ENCODE measurements at regions not wholly inside any gene's neighbourhood (a gene's known extent, or its start where the extent isn't known, plus 50 kb on each side); places are given as distances from the start of the nearest gene placed in this dataset.

DNA sequence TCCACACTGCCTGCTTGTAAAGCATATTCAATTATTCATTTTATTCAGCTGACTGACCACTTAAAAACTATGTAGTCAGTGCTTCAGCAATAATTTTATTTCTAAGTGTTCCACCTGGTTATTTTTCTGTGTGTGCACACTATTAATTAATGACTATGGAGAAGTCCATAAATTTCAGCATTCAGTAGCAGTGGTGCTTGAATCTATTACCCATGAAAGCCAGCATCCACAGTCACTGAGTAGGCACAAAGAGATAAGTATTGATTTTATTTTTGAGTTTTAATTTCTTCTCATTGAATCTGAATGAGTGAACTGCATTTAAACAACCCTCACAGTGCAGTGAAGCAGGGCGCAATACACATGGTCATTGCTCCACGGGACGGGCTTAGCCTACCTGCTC lies 643.1 kb downstream of the GALC start:
- FAIRE-seq (no peak), DNase-seq (ENCODE audit: low spot score in 2 of 2) (no peak)

GRCh38 chr14:87343652-87344051 lies 649.3 kb downstream of the GALC start:
- DNase-seq (ENCODE audit: low spot score in 2 of 2) = no peak
- FAIRE-seq = no peak

DNA sequence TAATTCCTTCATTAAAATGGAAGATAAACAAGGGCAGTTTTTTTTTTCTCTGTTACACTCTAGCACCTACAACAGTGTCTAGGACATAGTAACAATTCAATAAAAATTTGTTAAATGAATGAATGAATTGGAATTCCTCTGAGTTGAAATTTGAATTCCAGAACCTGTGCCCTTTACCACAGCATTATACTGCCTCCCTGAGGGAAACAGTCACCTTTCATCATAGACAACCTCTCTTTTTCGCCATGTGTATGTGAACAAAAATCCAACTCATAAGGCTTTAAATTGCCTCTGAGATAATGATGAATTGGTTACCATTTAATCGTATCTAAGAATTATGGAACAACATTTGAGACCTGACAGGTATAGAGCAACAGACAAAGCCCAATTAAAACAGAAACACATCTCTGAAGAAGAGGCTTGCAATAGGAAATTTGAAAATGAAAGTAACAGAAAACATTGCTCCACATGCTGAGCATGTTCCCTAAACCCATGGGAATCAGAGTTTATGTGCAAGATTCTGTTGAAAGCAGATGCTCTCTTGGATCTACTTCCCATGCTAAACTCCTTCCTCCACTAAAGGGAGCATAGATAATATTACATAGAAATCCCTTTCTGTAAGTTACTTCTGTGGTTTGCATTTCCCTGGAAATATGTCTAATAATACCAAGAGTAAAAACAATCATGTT lies 657.8 kb downstream of the GALC start:
- DNase-seq (ENCODE audit: low spot score in 2 of 2) = no peak
- FAIRE-seq = no peak

DNA sequence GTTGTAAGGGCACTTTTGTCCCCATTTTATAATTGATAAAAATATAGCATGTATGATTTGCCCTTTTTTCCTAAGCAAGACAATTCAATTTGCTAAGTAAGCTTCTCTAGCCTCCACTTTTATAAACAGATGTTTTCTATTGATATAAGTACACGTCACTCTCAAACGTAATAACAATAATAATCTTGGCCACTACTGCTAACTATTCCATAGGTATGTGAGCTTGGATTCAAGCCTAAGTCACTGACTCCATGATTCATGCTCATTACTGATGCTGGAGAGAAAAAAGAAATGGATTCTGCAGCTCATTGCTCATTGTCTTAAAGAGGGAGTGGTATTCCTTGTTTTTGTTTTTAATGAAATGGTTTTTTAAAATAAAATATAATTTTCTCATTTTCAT lies 661.0 kb downstream of the GALC start:
- FAIRE-seq (no peak), DNase-seq (ENCODE audit: low spot score in 2 of 2) (no peak)

DNA sequence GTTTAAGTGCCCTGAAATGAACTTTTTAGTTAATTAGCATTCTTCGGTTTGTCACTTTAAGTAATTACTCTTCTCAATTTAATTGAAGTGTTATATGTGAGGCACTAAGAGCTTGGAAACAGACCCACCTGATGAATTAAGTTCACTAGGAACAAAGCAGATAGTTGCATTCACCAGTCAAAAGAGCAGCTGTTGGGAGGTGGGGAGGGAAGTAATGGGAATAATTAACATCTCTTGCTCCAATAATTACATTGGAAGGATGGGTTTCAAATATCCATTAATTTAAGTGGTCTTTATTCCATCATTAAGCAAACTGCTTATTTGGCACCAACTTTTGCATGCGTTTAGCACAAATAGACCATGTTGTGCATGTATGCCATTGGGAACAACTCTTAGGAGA lies 667.2 kb downstream of the GALC start:
- no peak for DNase-seq (ENCODE audit: low spot score in 2 of 2)
- FAIRE-seq = no peak

- no peak for FAIRE-seq
- DNase-seq (ENCODE audit: low spot score in 2 of 2) = no peak
Observed at GRCh38 chr14:87323191-87323590, 669.8 kb downstream of the GALC start.

- FAIRE-seq (no peak), DNase-seq (ENCODE audit: low spot score in 2 of 2) (no peak)
Observed at GRCh38 chr14:87321548-87321947, 671.4 kb downstream of the GALC start.

DNA sequence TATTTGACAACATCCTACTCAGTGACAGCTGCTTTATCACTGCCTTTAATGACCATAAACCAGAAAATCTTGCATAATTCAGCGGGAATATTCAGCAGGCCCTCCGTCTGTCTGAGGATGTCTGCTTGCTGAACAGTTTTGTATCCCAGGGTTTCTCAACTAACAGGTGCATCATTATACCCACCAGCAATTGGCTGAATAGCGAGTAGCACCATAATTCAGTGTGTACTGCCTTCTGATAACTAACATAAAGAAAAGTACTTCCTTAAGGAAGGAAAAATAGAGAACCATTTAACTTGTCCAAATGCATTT lies 680.1 kb downstream of the GALC start:
- DNase-seq (ENCODE audit: low spot score in 2 of 2) = no peak

GRCh38 chr14:87312169-87312893 lies 680.7 kb downstream of the GALC start:
- FAIRE-seq (no peak), DNase-seq (ENCODE audit: low spot score in 2 of 2) (no peak)

More for the DNA sequence above, 680.1 kb downstream of the GALC start:
- no peak for FAIRE-seq

GRCh38 chr14:87309557-87309956 lies 683.4 kb downstream of the GALC start:
- no peak for FAIRE-seq
- DNase-seq (ENCODE audit: low spot score in 2 of 2) = no peak

DNA sequence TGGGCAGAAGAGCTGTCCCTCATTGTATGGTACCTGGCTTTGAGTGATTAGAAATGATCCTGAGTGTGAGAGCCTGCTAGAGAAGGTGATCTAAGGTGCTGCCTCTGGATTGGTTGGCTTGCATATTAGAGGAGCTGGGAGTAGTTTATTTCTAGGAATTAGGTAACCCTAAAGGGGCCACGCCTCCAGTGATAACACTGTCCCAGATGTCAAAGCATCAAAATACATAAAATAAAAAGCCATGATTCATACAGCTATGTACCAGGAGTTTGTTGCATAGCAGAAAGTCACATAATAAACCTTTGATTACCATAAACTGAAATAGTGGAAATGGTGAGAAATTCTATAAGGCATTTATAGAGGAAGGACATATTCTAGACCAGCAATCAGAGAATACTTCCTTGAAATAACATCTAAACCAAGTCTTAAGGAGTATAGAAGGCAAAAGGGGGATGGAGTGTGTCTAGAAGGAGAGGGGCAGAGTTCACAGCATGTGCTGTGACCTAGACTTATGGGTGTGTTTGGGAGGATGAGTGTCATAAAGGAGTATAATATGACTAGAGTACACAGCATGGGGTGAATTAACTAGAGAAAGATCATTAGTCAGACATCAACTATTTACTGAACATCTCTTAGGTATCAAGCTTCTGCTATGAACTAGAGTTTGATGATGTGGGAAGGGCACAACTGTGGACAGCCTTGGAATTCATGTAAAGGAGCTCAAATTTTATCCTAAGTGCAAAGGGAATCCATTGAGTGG lies 686.4 kb downstream of the GALC start:
- no peak for FAIRE-seq

DNA sequence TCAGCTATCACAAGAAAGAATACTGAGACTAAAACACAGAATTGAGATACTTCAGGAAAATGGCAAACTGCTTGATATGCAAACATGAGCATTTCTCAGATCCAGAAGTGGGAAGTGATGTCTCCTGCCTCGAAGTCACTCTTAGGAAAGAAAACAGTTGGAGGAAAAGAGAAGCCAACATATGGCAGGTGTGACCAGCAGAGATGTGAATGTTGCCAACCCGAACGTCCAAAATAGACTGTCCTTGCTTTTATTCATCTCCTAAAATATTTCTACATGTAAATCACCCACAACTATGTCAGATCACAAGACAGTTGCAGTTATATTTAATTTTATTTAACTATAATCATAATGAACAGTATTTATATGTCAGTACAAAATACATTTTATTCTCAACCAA lies 687.6 kb downstream of the GALC start:
- FAIRE-seq (no peak), DNase-seq (ENCODE audit: low spot score in 2 of 2) (no peak)

More for the DNA sequence above, 686.4 kb downstream of the GALC start:
- DNase-seq (ENCODE audit: low spot score in 2 of 2) = no peak

DNA sequence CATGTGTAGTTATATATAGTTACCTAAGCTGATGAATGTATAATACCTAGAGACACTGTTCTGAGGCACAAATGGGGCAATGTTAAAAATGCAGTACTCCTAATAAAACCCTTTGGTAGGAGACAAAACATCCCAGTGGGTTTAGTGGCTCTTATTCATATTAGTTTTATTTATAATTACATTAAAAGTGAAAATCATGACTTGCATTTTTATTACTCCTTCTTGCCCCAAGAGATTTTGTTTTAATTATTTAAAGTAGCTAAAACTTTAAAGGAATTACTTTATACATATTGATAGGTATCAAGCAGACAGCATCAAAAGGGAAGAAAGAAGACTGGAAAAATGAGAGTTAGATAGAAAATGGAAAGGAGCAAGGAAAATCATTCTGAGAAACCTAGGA lies 688.6 kb downstream of the GALC start:
- FAIRE-seq (no peak), DNase-seq (ENCODE audit: low spot score in 2 of 2) (no peak)

DNA sequence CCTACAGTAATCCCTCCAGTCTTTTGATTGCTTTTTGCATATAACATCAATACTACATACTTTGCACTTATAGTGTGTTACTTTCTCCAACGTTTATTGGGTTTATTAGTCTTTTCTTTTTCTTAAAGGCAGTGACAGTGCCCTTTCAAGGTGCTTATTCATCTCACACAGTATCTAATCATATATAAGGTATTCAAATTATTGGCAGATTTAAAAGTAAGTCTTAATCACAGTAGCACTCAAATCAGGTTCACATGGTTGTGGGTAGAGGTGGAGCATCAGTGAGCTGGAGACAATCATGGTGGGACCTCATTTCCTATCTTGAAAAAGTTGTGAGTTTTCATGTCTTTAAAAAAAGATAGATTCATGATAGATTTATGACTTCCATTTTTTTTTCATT lies 706.2 kb downstream of the GALC start:
- DNase-seq (ENCODE audit: low spot score in 2 of 2) (no peak), FAIRE-seq (no peak)

GRCh38 chr14:87286191-87286590 lies 706.8 kb downstream of the GALC start:
- DNase-seq (ENCODE audit: low spot score in 2 of 2) = no peak
- FAIRE-seq = no peak

DNA sequence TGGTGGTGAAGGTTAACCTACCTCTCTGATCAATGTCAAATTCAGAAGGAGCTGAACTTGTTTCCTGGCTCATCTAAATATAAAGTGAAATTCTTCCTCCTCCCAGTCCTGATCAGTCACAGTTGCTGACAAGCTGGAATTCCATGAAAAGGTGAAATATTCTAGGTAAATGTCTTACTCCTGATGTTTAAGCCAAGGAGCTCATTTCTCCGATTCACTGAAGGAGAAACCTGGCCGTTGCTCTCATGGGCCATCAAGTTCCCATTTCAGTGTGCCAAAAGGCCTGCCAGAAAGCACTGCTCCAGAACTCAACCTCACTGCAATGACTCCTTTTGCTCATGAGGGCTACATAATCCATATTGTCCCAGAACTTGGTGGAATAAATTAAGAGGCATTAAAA lies 707.5 kb downstream of the GALC start:
- no peak for FAIRE-seq
- DNase-seq (ENCODE audit: low spot score in 2 of 2) = no peak

DNA sequence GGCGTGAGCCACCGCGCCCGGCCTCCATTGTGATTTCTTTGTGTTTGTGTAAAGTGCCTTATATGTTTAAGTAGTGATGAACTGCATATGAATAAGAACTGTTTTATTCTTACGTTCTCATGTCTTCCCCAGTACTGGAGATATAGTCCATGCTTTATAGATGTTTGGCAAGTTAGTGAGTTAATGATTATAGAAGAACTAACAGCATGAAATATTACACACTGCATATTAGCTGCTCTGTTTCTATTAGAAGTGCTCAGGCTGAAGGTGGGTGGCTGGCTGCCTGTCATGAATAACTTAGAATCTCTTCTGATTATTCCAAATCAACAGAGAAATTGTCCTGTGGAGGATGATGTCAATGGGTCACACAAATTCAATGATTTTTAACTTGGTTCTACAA lies 709.4 kb downstream of the GALC start:
- FAIRE-seq (no peak), DNase-seq (ENCODE audit: low spot score in 2 of 2) (no peak)

GRCh38 chr14:87282266-87282665 lies 710.7 kb downstream of the GALC start:
- FAIRE-seq (no peak), DNase-seq (ENCODE audit: low spot score in 2 of 2) (no peak)

DNA sequence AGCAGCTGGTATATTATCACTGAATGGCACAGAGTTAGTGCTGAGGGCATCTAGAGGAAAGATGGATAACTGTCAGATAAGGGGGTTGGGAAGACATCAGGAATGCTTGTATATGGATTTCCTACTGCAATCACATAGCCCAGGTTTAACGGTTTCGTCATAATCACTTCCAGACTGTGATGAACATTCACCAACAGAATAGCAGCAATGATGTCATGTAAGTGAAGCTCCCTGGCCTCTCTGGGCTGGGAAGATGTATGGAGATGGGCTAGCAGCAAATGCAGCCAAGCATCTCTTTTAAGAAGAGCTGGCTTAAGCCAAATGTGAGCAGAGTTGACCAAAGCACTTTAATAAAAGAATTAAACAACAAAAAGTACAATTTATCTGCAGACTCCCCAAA lies 714.6 kb downstream of the GALC start:
- DNase-seq (ENCODE audit: low spot score in 2 of 2) (no peak), FAIRE-seq (no peak)

GRCh38 chr14:87271331-87271730 lies 721.7 kb downstream of the GALC start:
- FAIRE-seq (no peak), DNase-seq (ENCODE audit: low spot score in 2 of 2) (no peak)

DNA sequence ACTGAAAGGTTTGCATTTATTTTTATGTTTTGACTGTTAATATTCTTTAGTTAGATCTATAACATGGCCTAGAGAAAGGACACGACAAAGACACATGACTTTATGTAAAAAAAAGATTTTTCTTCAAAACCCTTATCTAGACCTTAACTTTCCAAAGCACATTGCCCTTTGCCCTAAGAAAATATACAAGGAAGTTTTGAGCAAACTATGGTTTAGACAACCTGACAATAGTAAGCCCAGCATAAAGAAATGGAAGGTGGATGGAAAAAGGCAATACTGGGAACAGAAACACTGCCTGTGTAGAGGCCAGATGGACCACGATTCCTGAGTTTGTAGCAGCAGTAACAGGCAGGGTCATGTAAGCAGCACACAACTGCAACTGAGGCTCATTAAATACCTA lies 724.0 kb downstream of the GALC start:
- FAIRE-seq = no peak

GRCh38 chr14:87264796-87265195 lies 728.2 kb downstream of the GALC start:
- FAIRE-seq (no peak), DNase-seq (ENCODE audit: low spot score in 2 of 2) (no peak)

More for the DNA sequence above, 724.0 kb downstream of the GALC start:
- DNase-seq (ENCODE audit: low spot score in 2 of 2) = no peak

Measured in frontal cortex (tissue), 3 donors.